GM18858 (cell line): ENCODE measurements at regions not wholly inside any gene's neighbourhood (a gene's known extent, or its start where the extent isn't known, plus 50 kb on each side); places are given as distances from the start of the nearest gene placed in this dataset.

Experiments
- ATAC-seq: cut with Tn5 transposase; IDR thresholded peaks from one replicate; pipeline ENCODE4 v1.9.1; 2021; ENCODE audit not compliant: unreplicated experiment

GRCh38 chr18:6605115-6605869 is 124.2 kb upstream of the ARHGAP28 start:
- no peak for ATAC-seq

- no peak for ATAC-seq
These were observed 123.0 kb upstream of the ARHGAP28 start for GRCh38 chr18:6606411-6607085.

- ATAC-seq = no peak
These were observed 122.2 kb upstream of the ARHGAP28 start for GRCh38 chr18:6607343-6607742.

GRCh38 chr18:6609666-6610264 is 119.8 kb upstream of the ARHGAP28 start:
- ATAC-seq = no peak

- no peak for ATAC-seq
These were observed 119.0 kb upstream of the ARHGAP28 start for GRCh38 chr18:6610466-6610865.

- ATAC-seq = no peak
These were observed 115.9 kb upstream of the ARHGAP28 start for GRCh38 chr18:6613581-6613980.

- no peak for ATAC-seq
These were observed 114.6 kb upstream of the ARHGAP28 start for GRCh38 chr18:6614952-6615351.

GRCh38 chr18:6616981-6617380 is 112.5 kb upstream of the ARHGAP28 start:
- ATAC-seq = no peak

- no peak for ATAC-seq
These were observed 108.1 kb upstream of the ARHGAP28 start for GRCh38 chr18:6621437-6621836.

GRCh38 chr18:6623278-6623677 is 106.2 kb upstream of the ARHGAP28 start:
- ATAC-seq = no peak

GRCh38 chr18:6624271-6624660 is 105.2 kb upstream of the ARHGAP28 start:
- ATAC-seq = no peak

- no peak for ATAC-seq
These were observed 104.7 kb upstream of the ARHGAP28 start for GRCh38 chr18:6624661-6625311.

GRCh38 chr18:6625481-6625880 is 104.0 kb upstream of the ARHGAP28 start:
- ATAC-seq = no peak

- ATAC-seq = no peak
These were observed 103.1 kb upstream of the ARHGAP28 start for GRCh38 chr18:6626457-6626856.

- no peak for ATAC-seq
These were observed 101.9 kb upstream of the ARHGAP28 start for GRCh38 chr18:6627645-6628044.

GRCh38 chr18:6628187-6628586 is 101.3 kb upstream of the ARHGAP28 start:
- no peak for ATAC-seq

- ATAC-seq = no peak
These were observed 99.8 kb upstream of the ARHGAP28 start for GRCh38 chr18:6629635-6630140.

GRCh38 chr18:6633310-6633709 is 96.2 kb upstream of the ARHGAP28 start:
- ATAC-seq = no peak

- ATAC-seq = no peak
These were observed 93.4 kb upstream of the ARHGAP28 start for GRCh38 chr18:6636091-6636490.

- no peak for ATAC-seq
These were observed 91.1 kb upstream of the ARHGAP28 start for GRCh38 chr18:6638447-6638846.

- no peak for ATAC-seq
These were observed 90.2 kb upstream of the ARHGAP28 start for GRCh38 chr18:6639305-6639704.
